ENCODE measurements at regions not wholly inside any gene's neighbourhood (a gene's known extent, or its start where the extent isn't known, plus 50 kb on each side); places are given as distances from the start of the nearest gene placed in this dataset.
"Not testable (repeated sequence)": the region's sequence is repeated elsewhere in the genome, so short reads cannot be mapped to it uniquely, and the experiment has no call there.

DNA sequence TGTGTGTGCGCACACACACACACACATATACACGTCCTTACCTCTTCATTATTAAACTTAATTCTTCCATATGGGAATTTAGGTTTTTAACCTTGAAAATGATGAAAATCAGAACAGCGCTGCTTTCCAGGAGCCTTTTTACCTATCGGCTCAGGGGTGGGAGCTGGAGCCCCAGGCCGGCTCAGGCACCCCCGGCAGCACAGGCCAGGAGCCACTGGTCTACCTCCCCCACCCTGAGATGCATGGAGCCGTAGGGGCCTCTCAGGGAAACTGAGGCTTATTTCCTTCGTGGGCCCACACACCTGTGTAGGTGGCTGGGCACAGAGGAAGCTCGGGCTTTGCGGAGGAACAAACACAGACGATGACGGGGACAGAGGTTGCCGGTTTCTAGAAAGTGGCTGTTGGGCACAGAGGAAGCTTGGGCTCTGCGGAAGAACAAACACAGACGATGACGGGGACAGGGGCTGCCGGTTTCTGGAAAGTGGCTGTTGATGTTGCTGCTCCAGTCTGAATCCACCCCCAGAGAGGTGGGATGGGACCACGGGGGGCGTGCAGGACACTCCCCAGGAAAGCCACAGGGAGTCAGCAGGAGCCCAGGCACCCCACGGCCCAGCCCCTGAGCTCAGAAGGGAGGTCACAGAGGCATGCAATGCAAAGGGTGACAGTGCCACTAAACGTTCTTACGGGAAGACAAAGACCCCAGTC, 149.4 kb downstream of the BRD1 start:
- Histone ChIP-seq H3K9me3 (no peaks in the 10 kb centered on the region), H3K4me1 (no peaks in the 10 kb centered on the region), H3K27me3 (ENCODE audit: low read depth) (peaks cover 37% of the 10 kb centered on the region), H3K4me3 (no peak overlapping the region), H3K36me3 (replicated peaks) (no peaks in the 10 kb centered on the region)
- no peak for DNase-seq (ENCODE audit: low spot score in 2 of 2)
- in situ Hi-C loops (cut with MboI; ENCODE audit: low sequenced_read_pairs), result no loop called here

- in situ Hi-C loops (cut with MboI; ENCODE audit: low sequenced_read_pairs), result no loop called here
- no peak for DNase-seq (ENCODE audit: low spot score in 2 of 2)
- H3K9me3 ChIP-seq, result no peaks in the 10 kb centered on the region
These were observed 150.2 kb downstream of the BRD1 start for GRCh38 chr22:49677495-49677889.

GRCh38 chr22:49676783-49677494, 150.7 kb downstream of the BRD1 start:
- H3K27me3 ChIP-seq (ENCODE audit: low read depth), result peaks cover 37% of the 10 kb centered on the region
- H3K36me3 ChIP-seq (replicated peaks), result no peaks in the 10 kb centered on the region
- no peak for DNase-seq (ENCODE audit: low spot score in 2 of 2)
- H3K9me3 ChIP-seq, result no peaks in the 10 kb centered on the region
- H3K4me3 ChIP-seq, result no peak overlapping the region
- in situ Hi-C loops (cut with MboI; ENCODE audit: low sequenced_read_pairs), result no loop called here
- H3K4me1 ChIP-seq, result no peaks in the 10 kb centered on the region

More at GRCh38 chr22:49677495-49677889, 150.2 kb downstream of the BRD1 start:
- no peak overlapping the region for H3K4me3 ChIP-seq
- peaks cover 39% of the 10 kb centered on the region for H3K27me3 ChIP-seq (ENCODE audit: low read depth)
- H3K4me1 ChIP-seq, result no peaks in the 10 kb centered on the region
- H3K36me3 ChIP-seq (replicated peaks), result no peaks in the 10 kb centered on the region

DNA sequence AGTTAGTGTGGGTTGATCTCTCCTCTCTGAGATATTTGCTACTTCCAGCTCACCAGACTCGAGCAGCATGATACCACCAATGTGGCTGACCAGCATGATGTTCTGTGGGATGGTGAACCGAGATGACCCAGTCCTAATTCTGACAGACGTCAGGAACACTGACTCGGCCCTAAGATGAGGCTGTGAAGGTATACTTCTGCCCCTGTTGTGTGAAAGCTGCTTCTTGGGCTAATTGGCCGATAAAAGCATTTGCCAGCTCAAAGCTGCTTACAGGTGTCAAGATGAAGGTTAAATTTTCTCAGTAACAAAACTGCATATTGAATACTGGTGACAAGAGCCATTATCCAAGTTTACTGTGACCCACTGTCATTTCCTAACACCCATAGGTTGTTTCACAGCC, 151.4 kb downstream of the BRD1 start:
- in situ Hi-C loops (cut with MboI; ENCODE audit: low sequenced_read_pairs), result no loop called here
- Histone ChIP-seq H3K4me1 (no peaks in the 10 kb centered on the region), H3K9me3 (no peaks in the 10 kb centered on the region), H3K27me3 (ENCODE audit: low read depth) (peaks cover 44% of the 10 kb centered on the region), H3K36me3 (replicated peaks) (no peaks in the 10 kb centered on the region), H3K4me3 (no peak overlapping the region)
- no peak for DNase-seq (ENCODE audit: low spot score in 2 of 2)

GRCh38 chr22:49674479-49675050, 153.1 kb downstream of the BRD1 start:
- H3K9me3 ChIP-seq, result no peaks in the 10 kb centered on the region
- H3K36me3 ChIP-seq (replicated peaks), result no peaks in the 10 kb centered on the region
- peaks cover 45% of the 10 kb centered on the region for H3K27me3 ChIP-seq (ENCODE audit: low read depth)
- no peak overlapping the region for H3K4me3 ChIP-seq
- in situ Hi-C loops (cut with MboI; ENCODE audit: low sequenced_read_pairs), result no loop called here
- no peaks in the 10 kb centered on the region for H3K4me1 ChIP-seq
- no peak for DNase-seq (ENCODE audit: low spot score in 2 of 2)

- no peak for DNase-seq (ENCODE audit: low spot score in 2 of 2)
- Histone ChIP-seq H3K36me3 (replicated peaks) (no peaks in the 10 kb centered on the region), H3K27me3 (ENCODE audit: low read depth) (peaks cover 35% of the 10 kb centered on the region), H3K4me3 (no peak overlapping the region), H3K4me1 (no peaks in the 10 kb centered on the region), H3K9me3 (peaks cover 2% of the 10 kb centered on the region; the same call in 1 of the 2 replicates)
- in situ Hi-C loops (cut with MboI; ENCODE audit: low sequenced_read_pairs), result no loop called here
These were observed 154.6 kb downstream of the BRD1 start for GRCh38 chr22:49673048-49673447.

DNA sequence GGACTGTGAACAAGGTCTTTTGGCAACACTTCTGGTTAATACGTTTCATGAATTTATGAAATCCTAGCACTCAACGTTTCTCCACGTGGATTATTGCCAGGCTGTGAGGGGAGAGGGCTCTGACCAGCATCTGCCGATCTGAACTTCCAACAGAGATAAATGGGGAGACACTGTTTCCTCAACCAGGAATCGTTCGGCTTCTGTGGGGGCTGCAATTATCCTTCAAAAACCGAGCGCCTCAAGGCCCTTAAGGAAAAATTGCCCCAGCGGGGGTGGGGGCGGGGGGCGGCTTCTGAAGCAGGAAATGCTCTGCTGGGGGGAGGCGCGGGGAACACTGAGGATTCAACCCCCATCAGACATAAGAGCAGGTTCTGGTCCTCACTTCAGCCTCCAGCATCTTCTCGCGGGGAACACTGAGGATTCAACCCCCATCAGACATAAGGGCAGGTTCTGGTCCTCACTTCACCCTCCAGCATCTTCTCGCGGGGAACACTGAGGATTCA, 155.6 kb downstream of the BRD1 start:
- Histone ChIP-seq H3K9me3 (peaks cover 2% of the 10 kb centered on the region; the same call in 1 of the 2 replicates), H3K27me3 (ENCODE audit: low read depth) (peaks cover 32% of the 10 kb centered on the region), H3K36me3 (replicated peaks) (no peaks in the 10 kb centered on the region), H3K4me1 (no peaks in the 10 kb centered on the region), H3K4me3 (no peak overlapping the region)
- no peak for DNase-seq (ENCODE audit: low spot score in 2 of 2)
- in situ Hi-C loops (cut with MboI; ENCODE audit: low sequenced_read_pairs), result no loop called here

- no peaks in the 10 kb centered on the region for H3K4me1 ChIP-seq
- no peak for DNase-seq (ENCODE audit: low spot score in 2 of 2)
- in situ Hi-C loops (cut with MboI; ENCODE audit: low sequenced_read_pairs), result no loop called here
- no peak overlapping the region for H3K4me3 ChIP-seq
- peaks cover 32% of the 10 kb centered on the region for H3K27me3 ChIP-seq (ENCODE audit: low read depth)
- no peaks in the 10 kb centered on the region for H3K36me3 ChIP-seq (replicated peaks)
- peaks cover 2% of the 10 kb centered on the region; the same call in 1 of the 2 replicates for H3K9me3 ChIP-seq
These were observed 156.2 kb downstream of the BRD1 start for GRCh38 chr22:49671331-49672013.

GRCh38 chr22:49670456-49671330, 157.0 kb downstream of the BRD1 start:
- Histone ChIP-seq H3K36me3 (replicated peaks) (no peaks in the 10 kb centered on the region), H3K27me3 (ENCODE audit: low read depth) (peaks cover 32% of the 10 kb centered on the region), H3K4me1 (peaks cover 2% of the 10 kb centered on the region), H3K4me3 (peak overlapping the region; percentile 16), H3K9me3 (peaks cover 2% of the 10 kb centered on the region; the same call in 1 of the 2 replicates)
- peak in 1 of 2 experiments; percentile 43 for DNase-seq (ENCODE audit: low spot score in 2 of 2)
- in situ Hi-C loops (cut with MboI; ENCODE audit: low sequenced_read_pairs), result no loop called here

DNA sequence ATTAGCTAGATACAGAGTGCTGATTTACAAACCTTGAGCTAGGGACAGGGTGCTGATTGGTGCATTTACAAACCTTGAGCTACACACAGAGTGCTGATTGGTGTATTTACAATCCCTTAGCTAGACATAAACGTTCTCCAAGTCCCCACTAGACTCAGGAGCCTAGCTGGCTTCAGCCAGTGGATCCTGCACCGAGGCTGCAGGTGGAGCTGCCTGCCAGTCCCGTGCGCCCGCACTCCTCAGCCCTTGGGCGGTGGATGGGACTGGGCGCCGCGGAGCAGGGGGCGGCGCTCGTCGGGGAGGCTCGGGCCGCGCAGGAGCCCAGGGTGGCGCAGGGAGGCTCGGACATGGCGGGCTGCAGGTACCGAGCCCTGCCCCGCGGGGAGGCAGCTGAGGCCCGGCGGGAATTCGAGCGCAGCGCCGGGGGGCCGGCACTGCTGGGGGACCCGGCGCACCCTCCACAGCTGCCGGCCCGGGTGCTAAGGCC, 157.7 kb downstream of the BRD1 start:
- in situ Hi-C loops (cut with MboI; ENCODE audit: low sequenced_read_pairs), result not testable (repeated sequence)
- DNase-seq (ENCODE audit: low spot score in 2 of 2), result peak in 1 of 2 experiments; percentile 52

GRCh38 chr22:49669427-49669968, 158.2 kb downstream of the BRD1 start:
- in situ Hi-C loops (cut with MboI; ENCODE audit: low sequenced_read_pairs); H3K4me3 ChIP-seq; H3K36me3 ChIP-seq (replicated peaks); DNase-seq (ENCODE audit: low spot score in 2 of 2); H3K9me3 ChIP-seq; H3K4me1 ChIP-seq: not testable (repeated sequence)
- H3K27me3 ChIP-seq (ENCODE audit: low read depth), result peaks cover 25% of the 10 kb centered on the region

More for the DNA sequence above, 157.7 kb downstream of the BRD1 start:
- not testable (repeated sequence) for H3K36me3 ChIP-seq (replicated peaks); H3K9me3 ChIP-seq; H3K4me1 ChIP-seq
- H3K27me3 ChIP-seq (ENCODE audit: low read depth), result peaks cover 29% of the 10 kb centered on the region
- peak overlapping the region; percentile 21 for H3K4me3 ChIP-seq

GRCh38 chr22:49668402-49668801, 159.3 kb downstream of the BRD1 start:
- H3K4me1 ChIP-seq, result peaks cover 6% of the 10 kb centered on the region
- H3K4me3 ChIP-seq, result no peak overlapping the region
- no peak for DNase-seq (ENCODE audit: low spot score in 2 of 2)
- peaks cover 23% of the 10 kb centered on the region for H3K27me3 ChIP-seq (ENCODE audit: low read depth)
- no peaks in the 10 kb centered on the region for H3K36me3 ChIP-seq (replicated peaks)
- peaks cover 2% of the 10 kb centered on the region; the same call in 1 of the 2 replicates for H3K9me3 ChIP-seq
- in situ Hi-C loops (cut with MboI; ENCODE audit: low sequenced_read_pairs), result no loop called here
